Tibial nerve (tissue), 4 donors: ENCODE measurements at regions not wholly inside any gene's neighbourhood (a gene's known extent, or its start where the extent isn't known, plus 50 kb on each side); places are given as distances from the start of the nearest gene placed in this dataset.
"Not testable (repeated sequence)": the region's sequence is repeated elsewhere in the genome, so short reads cannot be mapped to it uniquely, and the experiment has no call there.

ENCODE experiments used
- DNase-seq, 2 donors: peaks; one replicate each; pipeline ENCODE4 v3.0.0-alpha.2; 2019; ENCODE audit warnings: low spot score in 2 of 2
- H3K27ac ChIP-seq, 4 donors: fragments of 200-600 bp; sonication (generic) in 3 of 4; one replicate each; pipeline ENCODE4 v1.5.1; 2017 to 2019; ENCODE audit warnings: mild to moderate bottlenecking in 1 of 4
- H3K27me3 ChIP-seq, 2 donors: fragments of 200-600 bp; sonication (generic) in 1 of 2; one replicate each; pipeline versions ENCODE4 v1.5.1 to v1.6.0; 2017 to 2019
- H3K36me3 ChIP-seq, 3 donors: fragments of 200-600 bp; sonication (generic); one replicate each; pipeline ENCODE4 v1.5.1; 2018 to 2019
- H3K4me1 ChIP-seq, 4 donors: fragments of 200-600 bp; sonication (generic) in 3 of 4; one replicate each; pipeline ENCODE4 v1.5.1; 2017 to 2019
- H3K4me3 ChIP-seq, 4 donors: fragments of 200-600 bp; sonication (generic) in 3 of 4; one replicate each; pipeline ENCODE4 v1.5.1; 2017 to 2019; ENCODE audit warnings: mild to moderate bottlenecking in 1 of 4, moderate library complexity in 1 of 4
- H3K9me3 ChIP-seq, 4 donors: fragments of 200-600 bp; sonication (generic) in 3 of 4; one replicate each; pipeline ENCODE4 v1.5.1; 2017 to 2019
- CTCF ChIP-seq, 5 experiments: fragments of 200-600 bp in 3 of 5; fragments of 450-650 bp in 2 of 5; sonication (generic) in 3 of 5; IDR thresholded peaks; one replicate each; pipeline ENCODE4 v1.5.1; 2016 to 2019; ENCODE audit warnings: antibody characterized with exemption in 5 of 5, mild to moderate bottlenecking in 3 of 5, moderate library complexity in 2 of 5
- EP300 ChIP-seq, 2 donors: sonication (generic); formaldehyde crosslinking; IDR thresholded peaks; one replicate each; pipeline ENCODE4 v1.6.1; 2017; ENCODE audit warnings: antibody characterized with exemption in 2 of 2, mild to moderate bottlenecking in 1 of 2
- POLR2A ChIP-seq, 2 donors: fragments of 450-650 bp; IDR thresholded peaks; one replicate each; pipeline ENCODE4 v1.6.1; 2017; ENCODE audit warnings: antibody characterized with exemption in 2 of 2, mild to moderate bottlenecking in 2 of 2, moderate library complexity in 2 of 2
- WGBS, 2 donors: methylation state at CpG; one replicate each; pipeline ENCODE4 v1.1.5; 2018; 5-methylcytosine and 5-hydroxymethylcytosine counted together

- H3K36me3 ChIP-seq, result no peaks in the 10 kb centered on the region
- H3K9me3 ChIP-seq, result peaks cover 0 to 2% (median 0%) of the 10 kb centered on the region in 4 donors
- TF ChIP-seq CTCF (IDR thresholded peaks at IDR 0.05), result no peak
- no peak for TF ChIP-seq EP300 (IDR thresholded peaks at IDR 0.05)
- no peak for TF ChIP-seq POLR2A (IDR thresholded peaks at IDR 0.05)
- H3K27ac ChIP-seq, result no peak overlapping the region
- H3K4me1 ChIP-seq, result no peaks in the 10 kb centered on the region
- no peak overlapping the region for H3K4me3 ChIP-seq
- H3K27me3 ChIP-seq, result no peaks in the 10 kb centered on the region
- no peak for DNase-seq
These were observed 70.7 kb downstream of the P2RY1 start for GRCh38 chr3:152905631-152906030.

GRCh38 chr3:152909180-152909883, 74.4 kb downstream of the P2RY1 start:
- 46 to 53% methylated on average over 2 of the region's 2 CpGs for WGBS, 2 donors
- H3K36me3 ChIP-seq, result no peaks in the 10 kb centered on the region

GRCh38 chr3:152910211-152910610, 75.3 kb downstream of the P2RY1 start:
- no peak for TF ChIP-seq EP300 (IDR thresholded peaks at IDR 0.05)
- TF ChIP-seq CTCF (IDR thresholded peaks at IDR 0.05), result no peak
- TF ChIP-seq POLR2A (IDR thresholded peaks at IDR 0.05), result no peak
- WGBS, 2 donors, result 82 to 83% methylated on average over 4 of the region's 4 CpGs
- no peaks in the 10 kb centered on the region for H3K9me3 ChIP-seq

More at GRCh38 chr3:152909180-152909883, 74.4 kb downstream of the P2RY1 start:
- TF ChIP-seq POLR2A (IDR thresholded peaks at IDR 0.05) (no peak), CTCF (IDR thresholded peaks at IDR 0.05) (no peak), EP300 (IDR thresholded peaks at IDR 0.05) (no peak)
- Histone ChIP-seq H3K9me3 (peaks cover 0 to 2% (median 0%) of the 10 kb centered on the region in 4 donors), H3K27ac (no peak overlapping the region), H3K4me3 (no peak overlapping the region), H3K4me1 (no peaks in the 10 kb centered on the region), H3K27me3 (no peaks in the 10 kb centered on the region)
- no peak for DNase-seq

GRCh38 chr3:152910966-152911365, 76.0 kb downstream of the P2RY1 start:
- 94 to 97% methylated on average over 1 of the region's 1 CpG for WGBS, 2 donors
- Histone ChIP-seq H3K27ac (no peak overlapping the region), H3K9me3 (no peaks in the 10 kb centered on the region)

More at GRCh38 chr3:152910211-152910610, 75.3 kb downstream of the P2RY1 start:
- Histone ChIP-seq H3K36me3 (no peaks in the 10 kb centered on the region), H3K4me1 (no peaks in the 10 kb centered on the region), H3K27me3 (no peaks in the 10 kb centered on the region), H3K4me3 (no peak overlapping the region), H3K27ac (no peak overlapping the region)
- no peak for DNase-seq

GRCh38 chr3:152914743-152915142, 79.8 kb downstream of the P2RY1 start:
- H3K27me3 ChIP-seq, H3K27ac ChIP-seq, DNase-seq, H3K36me3 ChIP-seq, H3K4me1 ChIP-seq, H3K4me3 ChIP-seq, H3K9me3 ChIP-seq: not testable (repeated sequence)
- WGBS, 2 donors, result 88% methylated on average over 8 of the region's 8 CpGs

More at GRCh38 chr3:152910966-152911365, 76.0 kb downstream of the P2RY1 start:
- no peaks in the 10 kb centered on the region for H3K36me3 ChIP-seq
- TF ChIP-seq EP300 (IDR thresholded peaks at IDR 0.05) (no peak), POLR2A (IDR thresholded peaks at IDR 0.05) (no peak), CTCF (IDR thresholded peaks at IDR 0.05) (no peak)
- no peaks in the 10 kb centered on the region for H3K27me3 ChIP-seq
- no peak overlapping the region for H3K4me3 ChIP-seq
- no peaks in the 10 kb centered on the region for H3K4me1 ChIP-seq
- no peak for DNase-seq
